Colonic mucosa (tissue), 4 donors: ENCODE measurements at regions not wholly inside any gene's neighbourhood (a gene's known extent, or its start where the extent isn't known, plus 50 kb on each side); places are given as distances from the start of the nearest gene placed in this dataset.
"Not testable (repeated sequence)": the region's sequence is repeated elsewhere in the genome, so short reads cannot be mapped to it uniquely, and the experiment has no call there.

ENCODE experiments used
- DNase-seq: peaks from one replicate; pipeline ENCODE4 v3.0.0-alpha.2; 2020
- H3K27ac ChIP-seq: fragments of 200-600 bp; one replicate; pipeline ENCODE4 v1.8.0; 2021
- H3K27me3 ChIP-seq: fragments of 200-600 bp; one replicate; pipeline ENCODE4 v1.8.0; 2021
- H3K36me3 ChIP-seq: fragments of 200-600 bp; one replicate; pipeline ENCODE4 v1.8.0; 2021
- H3K4me1 ChIP-seq: fragments of 200-600 bp; one replicate; pipeline ENCODE4 v1.8.0; 2021; ENCODE audit warnings: mild to moderate bottlenecking
- H3K4me3 ChIP-seq: fragments of 200-600 bp; one replicate; pipeline ENCODE4 v1.8.0; 2021
- H3K9ac ChIP-seq, 2 donors: one replicate each; pipeline ENCODE4 v1.7.0; 2013; ENCODE audit warnings: control low read depth in 2 of 2, low read depth in 2 of 2, low read length in 2 of 2
- H3K9me3 ChIP-seq: fragments of 200-600 bp; one replicate; pipeline ENCODE4 v1.8.0; 2021
- CTCF ChIP-seq: fragments of 200-600 bp; IDR thresholded peaks from one replicate; pipeline ENCODE4 v1.8.0; 2022; ENCODE audit warnings: antibody characterized with exemption, mild to moderate bottlenecking
- intact Hi-C: fragments of 100-400 bp; cut with DNase I; formaldehyde crosslinking; loops from one replicate; pipeline ENCODE4 v1.14.1; 2022
- donor health status: healthy.
- donor health status: DM: no; HTN: no; CAD: no.
- donor health status: DM: no; HTN: no; CAD: no.

GRCh38 chr17:22203208-22203715 is 510.9 kb downstream of the KCNJ18 start:
- no peaks in the 10 kb centered on the region for H3K27me3 ChIP-seq
- no peak overlapping the region for H3K4me3 ChIP-seq
- H3K36me3 ChIP-seq, result no peaks in the 10 kb centered on the region
- no peak for TF ChIP-seq CTCF
- H3K9me3 ChIP-seq, result no peaks in the 10 kb centered on the region
- no peak for DNase-seq
- intact Hi-C loops, result no loop called here
- no peaks in the 10 kb centered on the region for H3K4me1 ChIP-seq
- H3K9ac ChIP-seq, result no peak overlapping the region
- H3K27ac ChIP-seq, result no peak overlapping the region

- intact Hi-C loops, DNase-seq, H3K4me1 ChIP-seq, H3K36me3 ChIP-seq, H3K27ac ChIP-seq, H3K4me3 ChIP-seq, H3K9ac ChIP-seq, H3K9me3 ChIP-seq, H3K27me3 ChIP-seq: not testable (repeated sequence)
Measured at GRCh38 chr17:22204076-22204475, 511.8 kb downstream of the KCNJ18 start.

GRCh38 chr17:22210212-22210611 is 517.9 kb downstream of the KCNJ18 start:
- H3K27ac ChIP-seq, H3K4me3 ChIP-seq, H3K27me3 ChIP-seq, H3K4me1 ChIP-seq, H3K36me3 ChIP-seq, H3K9ac ChIP-seq, intact Hi-C loops, DNase-seq, H3K9me3 ChIP-seq: not testable (repeated sequence)

GRCh38 chr17:22213169-22213568 is 520.8 kb downstream of the KCNJ18 start:
- H3K9ac ChIP-seq, H3K27ac ChIP-seq, intact Hi-C loops, H3K9me3 ChIP-seq, H3K36me3 ChIP-seq, H3K27me3 ChIP-seq, H3K4me1 ChIP-seq, H3K4me3 ChIP-seq, DNase-seq: not testable (repeated sequence)

- no peak for TF ChIP-seq CTCF
- intact Hi-C loops, result no loop called here
- Histone ChIP-seq H3K4me1 (no peaks in the 10 kb centered on the region), H3K4me3 (no peak overlapping the region), H3K27ac (no peak overlapping the region), H3K9me3 (no peaks in the 10 kb centered on the region), H3K36me3 (no peaks in the 10 kb centered on the region), H3K27me3 (no peaks in the 10 kb centered on the region), H3K9ac (no peak overlapping the region)
- no peak for DNase-seq
Measured at GRCh38 chr17:22217135-22217534, 524.8 kb downstream of the KCNJ18 start.

- intact Hi-C loops, result no loop called here
- H3K9ac ChIP-seq, result no peak overlapping the region
- no peaks in the 10 kb centered on the region for H3K36me3 ChIP-seq
- no peak overlapping the region for H3K27ac ChIP-seq
- H3K4me3 ChIP-seq, result no peak overlapping the region
- DNase-seq, result no peak
- no peak for TF ChIP-seq CTCF
- H3K27me3 ChIP-seq, result no peaks in the 10 kb centered on the region
- H3K4me1 ChIP-seq, result no peaks in the 10 kb centered on the region
- no peaks in the 10 kb centered on the region for H3K9me3 ChIP-seq
Measured at GRCh38 chr17:22221344-22221743, 529.0 kb downstream of the KCNJ18 start.

GRCh38 chr17:22226477-22226876 is 534.2 kb downstream of the KCNJ18 start:
- H3K27ac ChIP-seq, H3K27me3 ChIP-seq, H3K4me1 ChIP-seq, H3K36me3 ChIP-seq, H3K9ac ChIP-seq, intact Hi-C loops, DNase-seq, H3K9me3 ChIP-seq, H3K4me3 ChIP-seq: not testable (repeated sequence)

GRCh38 chr17:22226932-22227331 is 534.6 kb downstream of the KCNJ18 start:
- DNase-seq, H3K9me3 ChIP-seq, H3K9ac ChIP-seq, H3K36me3 ChIP-seq, intact Hi-C loops, H3K4me3 ChIP-seq, H3K27ac ChIP-seq, H3K4me1 ChIP-seq, H3K27me3 ChIP-seq: not testable (repeated sequence)

- intact Hi-C loops, H3K4me3 ChIP-seq, H3K4me1 ChIP-seq, DNase-seq, H3K9me3 ChIP-seq, H3K27me3 ChIP-seq, H3K27ac ChIP-seq, H3K9ac ChIP-seq, H3K36me3 ChIP-seq: not testable (repeated sequence)
Measured at GRCh38 chr17:22227699-22228553, 535.6 kb downstream of the KCNJ18 start.

GRCh38 chr17:22229821-22230220 is 537.5 kb downstream of the KCNJ18 start:
- H3K4me1 ChIP-seq, H3K27ac ChIP-seq, H3K27me3 ChIP-seq, H3K9me3 ChIP-seq, DNase-seq, H3K4me3 ChIP-seq, intact Hi-C loops, H3K36me3 ChIP-seq, H3K9ac ChIP-seq: not testable (repeated sequence)
